ENCODE measurements at regions not wholly inside any gene's neighbourhood (a gene's known extent, or its start where the extent isn't known, plus 50 kb on each side); places are given as distances from the start of the nearest gene placed in this dataset.

DNA sequence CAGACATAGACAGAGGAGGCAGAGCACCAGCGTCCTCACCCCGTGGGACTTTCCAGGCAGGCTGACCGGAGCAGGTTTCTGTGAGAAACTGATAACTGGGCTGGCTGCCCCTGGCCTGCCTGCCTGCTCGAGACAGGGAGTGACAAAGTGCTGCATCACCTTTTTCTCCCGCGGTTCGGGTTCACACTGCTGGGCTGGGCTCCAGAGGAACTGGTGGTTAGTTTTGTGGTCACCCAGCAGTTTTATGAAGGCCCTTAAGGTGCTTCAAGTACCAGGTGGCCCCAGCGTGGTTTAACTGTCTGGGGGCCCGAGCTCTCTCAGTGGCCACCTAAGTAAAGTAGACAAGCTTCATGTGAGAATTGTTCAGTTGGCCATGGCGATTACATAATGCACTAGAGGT lies 1073.6 kb downstream of the BCL11B start:
- TF ChIP-seq CTCF (IDR thresholded peaks at IDR 0.05) (no peak), POLR2A (IDR thresholded peaks at IDR 0.05) (no peak), EP300 (IDR thresholded peaks at IDR 0.05) (no peak)
